Panc1 (cell line): ENCODE measurements at regions not wholly inside any gene's neighbourhood (a gene's known extent, or its start where the extent isn't known, plus 50 kb on each side); places are given as distances from the start of the nearest gene placed in this dataset.

Source experiments
- ATAC-seq: fragments of 200-7000 bp; cut with Tn5 transposase; 2 replicates; pipeline ENCODE4 v1.9.1; 2020; ENCODE audit warnings: mild to moderate bottlenecking, moderate library complexity
- BruUV-seq: library from RNA; stranded (reverse); fragments of 400-500 nt; replicated peaks from 2 replicates; lab custom pipeline; 2021; lab: Mats Ljungman, UMichigan
- CTCF ChIA-PET: fragments of 300-600 bp; sonication (Branson Sonifier 250); formaldehyde crosslinking; loops from one replicate; lab custom pipeline; 2022; ENCODE audit warnings: antibody characterized with exemption; lab: Charles Lee
- POLR2A ChIA-PET: fragments of 300-600 bp; sonication (Branson Sonifier 250); formaldehyde crosslinking; loops from one replicate; lab custom pipeline; 2022; ENCODE audit warnings: antibody characterized with exemption; lab: Charles Lee
- DNase-seq: peaks from one replicate; pipeline ENCODE4 v3.0.0-alpha.2; 2010; ENCODE audit warnings: low read depth, low spot score
- H3K27ac ChIP-seq: 2 replicates; pipeline ENCODE4 v1.5.1; 2011; ENCODE audit warnings: mild to moderate bottlenecking, low read length, inconsistent platforms
- H3K27me3 ChIP-seq: fragments of 200-500 bp; sonication (Bioruptor generic); 2 replicates; pipeline ENCODE4 v1.6.0; 2014; ENCODE audit warnings: low read length, inconsistent platforms; ENCODE audit not compliant: control insufficient read depth, insufficient read depth
- H3K36me3 ChIP-seq: fragments of 200-500 bp; sonication (Bioruptor generic); 2 replicates; pipeline ENCODE4 v1.5.1; 2014; ENCODE audit warnings: inconsistent platforms, mild to moderate bottlenecking, low read length, moderate library complexity; ENCODE audit not compliant: control insufficient read depth, insufficient read depth
- H3K4me1 ChIP-seq: 2 replicates; pipeline ENCODE4 v1.5.1; 2011; ENCODE audit warnings: inconsistent platforms, mild to moderate bottlenecking, low read length, moderate library complexity; ENCODE audit not compliant: control insufficient read depth, insufficient read depth
- H3K4me3 ChIP-seq, 2 experiments: 2 replicates each; pipeline ENCODE4 v1.5.1; 2011 to 2012; ENCODE audit warnings: low read depth in 2 of 2, low read length in 2 of 2, mild to moderate bottlenecking in 2 of 2, inconsistent platforms in 1 of 2, moderate library complexity in 1 of 2
- H3K9me3 ChIP-seq: fragments of 200-500 bp; sonication (Bioruptor generic); 2 replicates; pipeline ENCODE4 v1.5.1; 2014; ENCODE audit warnings: low read depth, mild to moderate bottlenecking, inconsistent platforms, low read length, moderate library complexity; ENCODE audit not compliant: control insufficient read depth, insufficient read depth
- CTCF ChIP-seq: fragments of 450-650 bp; IDR thresholded peaks from 2 replicates; pipeline ENCODE4 v1.5.1; 2017; ENCODE audit warnings: mild to moderate bottlenecking
- POLR2AphosphoS5 ChIP-seq: IDR thresholded peaks from 2 replicates; pipeline ENCODE4 v1.6.1; 2012; ENCODE audit warnings: mild to moderate bottlenecking, low read depth, low read length, moderate library complexity
- REST ChIP-seq, 2 experiments: IDR thresholded peaks; 2 replicates each; pipeline ENCODE4 v1.6.1; 2011 to 2012; ENCODE audit warnings: low read depth in 2 of 2, control low read depth in 1 of 2, low read length in 1 of 2, mild to moderate bottlenecking in 1 of 2, moderate library complexity in 1 of 2; ENCODE audit not compliant: insufficient read depth in 1 of 2
- SIN3A ChIP-seq: IDR thresholded peaks from 2 replicates; pipeline ENCODE4 v1.6.1; 2012; ENCODE audit warnings: low read depth, mild to moderate bottlenecking, low read length, moderate library complexity, borderline replicate concordance; ENCODE audit not compliant: insufficient read depth
- TCF7L2 ChIP-seq: IDR thresholded peaks from 2 replicates; pipeline ENCODE4 v1.6.1; 2011; ENCODE audit warnings: mild to moderate bottlenecking, low read depth, low read length, inconsistent platforms
- in situ Hi-C: cut with HindIII; loops from 2 replicates; pipeline ENCODE4 v1.10.0; 2016; ENCODE audit warnings: low sequenced_read_pairs, low pct_unique_long_range_greater_than_20kb
- intact Hi-C: fragments of 100-400 bp; cut with micrococcal nuclease; formaldehyde crosslinking; loops from one replicate; pipeline ENCODE4 v1.10.0; 2022; ENCODE audit not compliant: unreplicated experiment

DNA sequence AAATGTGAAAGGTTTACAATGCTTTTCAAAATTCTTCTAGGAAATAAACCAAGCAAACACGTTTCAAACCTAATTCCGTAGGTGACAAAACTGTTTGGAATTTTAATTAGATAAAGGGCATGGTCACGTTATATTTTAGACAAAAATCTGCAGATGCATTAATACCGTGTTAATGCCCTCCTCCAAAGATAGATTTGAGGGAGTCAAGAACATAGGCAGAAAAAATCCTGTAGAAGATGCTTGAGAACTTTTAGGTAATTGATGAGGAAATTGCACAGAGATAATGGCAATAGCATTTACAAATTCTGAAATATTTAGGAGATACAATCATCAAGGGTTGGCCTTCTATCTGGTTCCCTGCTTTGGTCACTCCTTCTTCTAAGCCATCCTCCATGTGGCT lies 212.6 kb downstream of the TMTC3 start:
- ATAC-seq (no peak), DNase-seq (no peak)
- no peak overlapping the region for H3K27ac ChIP-seq
- no TSS peak for BruUV-seq
- POLR2A ChIA-PET: no interaction called here
- CTCF ChIA-PET: no interaction called here
- H3K27me3 ChIP-seq: no peaks in the 10 kb centered on the region
- H3K36me3 ChIP-seq: no peaks in the 10 kb centered on the region
- no peaks in the 10 kb centered on the region for H3K9me3 ChIP-seq
- no peak for TF ChIP-seq TCF7L2
- TF ChIP-seq POLR2AphosphoS5: no peak
- no peak for TF ChIP-seq SIN3A
- no peak for TF ChIP-seq REST (IDR thresholded peaks at IDR 0.05; ENCODE audit: insufficient read depth in 1 of 2, low read depth in 2 of 2, low read length in 1 of 2)
- TF ChIP-seq CTCF: no peak
- H3K4me1 ChIP-seq: no peaks in the 10 kb centered on the region
- in situ Hi-C loops: no loop called here
- H3K4me3 ChIP-seq: no peak overlapping the region
- intact Hi-C loops: no loop called here

DNA sequence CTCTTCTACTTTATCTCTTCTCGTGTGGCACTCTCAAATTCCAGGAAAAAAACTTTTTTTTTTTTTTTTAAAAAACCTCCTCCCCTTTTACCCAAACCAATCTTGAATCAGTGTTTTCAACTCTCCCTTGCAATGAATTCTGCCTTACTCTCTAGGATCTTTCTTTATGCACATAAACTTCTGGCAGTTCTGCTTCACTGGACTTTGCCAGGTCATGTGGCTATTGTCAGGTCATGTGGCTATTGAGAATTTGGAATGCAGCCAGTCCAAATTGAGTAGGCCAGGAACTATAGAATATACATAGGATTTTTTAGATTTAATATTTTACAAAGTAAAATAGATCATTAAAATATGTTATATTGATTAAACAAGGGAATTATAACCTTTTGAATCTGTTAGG lies 218.2 kb downstream of the TMTC3 start:
- in situ Hi-C loops: no loop called here
- Histone ChIP-seq H3K27me3 (no peaks in the 10 kb centered on the region), H3K36me3 (no peaks in the 10 kb centered on the region), H3K9me3 (no peaks in the 10 kb centered on the region), H3K4me3 (no peak overlapping the region), H3K27ac (no peak overlapping the region), H3K4me1 (no peaks in the 10 kb centered on the region)
- no peak for TF ChIP-seq TCF7L2
- no peak for TF ChIP-seq SIN3A
- ChIA-PET POLR2A (no interaction called here), CTCF (no interaction called here)
- no TSS peak for BruUV-seq
- intact Hi-C loops: no loop called here
- DNase-seq (no peak), ATAC-seq (no peak)

GRCh38 chr12:88361493-88361892 lies 218.8 kb downstream of the KITLG start:
- ChIA-PET CTCF (no interaction called here), POLR2A (no interaction called here)
- intact Hi-C loops: no loop called here
- Histone ChIP-seq H3K27ac (no peak overlapping the region), H3K4me1 (no peaks in the 10 kb centered on the region), H3K4me3 (no peak overlapping the region), H3K36me3 (no peaks in the 10 kb centered on the region), H3K27me3 (no peaks in the 10 kb centered on the region), H3K9me3 (no peaks in the 10 kb centered on the region)
- BruUV-seq: no TSS peak
- no peak for ATAC-seq
- no peak for TF ChIP-seq SIN3A
- TF ChIP-seq CTCF: no peak
- TF ChIP-seq REST (IDR thresholded peaks at IDR 0.05; ENCODE audit: insufficient read depth in 1 of 2, low read depth in 2 of 2, low read length in 1 of 2): no peak
- no peak for TF ChIP-seq TCF7L2
- no peak for TF ChIP-seq POLR2AphosphoS5
- DNase-seq: no peak
- in situ Hi-C loops: no loop called here
